ENCODE measurements at regions not wholly inside any gene's neighbourhood (a gene's known extent, or its start where the extent isn't known, plus 50 kb on each side); places are given as distances from the start of the nearest gene placed in this dataset.

- WGBS, 2 donors = 85 to 87% methylated on average over 20 of the region's 20 CpGs
- Histone ChIP-seq H3K9me3 (no peaks in the 10 kb centered on the region), H3K36me3 (no peaks in the 10 kb centered on the region), H3K4me1 (peaks cover 0 to 8% (median 0%) of the 10 kb centered on the region in 4 donors), H3K4me3 (no peak overlapping the region), H3K27me3 (no peaks in the 10 kb centered on the region), H3K27ac (no peak overlapping the region)
- no peak for TF ChIP-seq CTCF (IDR thresholded peaks at IDR 0.05)
- no peak for TF ChIP-seq POLR2AphosphoS5 (IDR thresholded peaks at IDR 0.05)
- no peak for TF ChIP-seq EP300 (IDR thresholded peaks at IDR 0.05)
- no peak for TF ChIP-seq POLR2A (IDR thresholded peaks at IDR 0.05)
- ATAC-seq (ENCODE audit: low FRiP score in 2 of 2) (no peak), DNase-seq (no peak)
Observed at GRCh38 chr1:213727853-213728592, 259.8 kb upstream of the PROX1 start.

DNA sequence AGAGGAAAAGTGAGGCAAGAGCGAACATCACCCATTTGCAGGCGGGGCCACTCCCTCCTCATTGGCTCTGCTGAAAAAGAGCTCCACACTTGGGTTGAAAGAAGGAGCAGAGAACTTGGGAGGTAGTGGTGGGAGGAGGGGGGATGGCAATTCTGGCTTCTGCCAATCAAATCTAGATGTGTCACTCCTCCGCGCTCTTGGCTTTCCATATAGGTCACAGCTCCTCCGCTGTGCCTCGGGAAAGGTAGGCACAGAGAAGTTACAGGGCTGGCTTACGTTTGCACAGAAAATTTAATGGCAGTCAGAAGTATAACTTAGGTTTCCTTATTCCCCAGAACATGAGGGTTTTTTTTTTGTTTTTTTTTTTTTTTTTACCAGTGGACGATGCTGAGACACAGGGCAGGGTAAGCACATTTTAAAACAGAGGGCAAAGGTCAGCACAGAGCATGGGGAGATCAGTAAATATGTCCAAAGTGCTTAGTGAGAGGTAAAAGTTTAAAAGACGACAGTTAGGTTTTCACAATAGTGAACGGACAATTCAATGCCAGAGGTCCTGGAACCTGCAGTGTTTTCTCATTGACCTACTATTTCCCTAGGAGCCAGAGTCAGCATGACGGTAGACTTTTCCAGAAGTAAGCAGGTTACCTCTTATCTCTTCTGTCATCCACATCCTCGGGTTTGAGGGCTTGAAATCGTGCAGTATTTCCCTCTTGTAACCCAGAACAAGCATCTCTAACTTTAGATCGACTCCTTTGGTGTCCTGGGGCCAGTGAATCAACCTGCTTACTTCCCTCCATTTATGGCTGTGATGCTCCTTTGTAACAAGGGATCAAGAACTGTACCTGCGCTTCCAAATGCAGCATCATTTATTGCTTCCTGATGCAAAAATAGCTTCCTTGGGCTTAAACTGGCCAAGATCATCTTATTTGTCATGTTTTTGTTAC lies 258.9 kb upstream of the PROX1 start:
- no peak for ATAC-seq (ENCODE audit: low FRiP score in 2 of 2)
- no peaks in the 10 kb centered on the region for H3K36me3 ChIP-seq
- H3K9me3 ChIP-seq = no peaks in the 10 kb centered on the region
- H3K4me1 ChIP-seq = peaks cover 0 to 8% (median 0%) of the 10 kb centered on the region in 4 donors
- WGBS, 2 donors = 83 to 86% methylated on average over 15 of the region's 15 CpGs
- TF ChIP-seq CTCF (IDR thresholded peaks at IDR 0.05) (no peak), POLR2AphosphoS5 (IDR thresholded peaks at IDR 0.05) (no peak), POLR2A (IDR thresholded peaks at IDR 0.05) (no peak), EP300 (IDR thresholded peaks at IDR 0.05) (no peak)
- no peak overlapping the region for H3K4me3 ChIP-seq
- H3K27me3 ChIP-seq = no peaks in the 10 kb centered on the region
- no peak overlapping the region for H3K27ac ChIP-seq
- DNase-seq = no peak

DNA sequence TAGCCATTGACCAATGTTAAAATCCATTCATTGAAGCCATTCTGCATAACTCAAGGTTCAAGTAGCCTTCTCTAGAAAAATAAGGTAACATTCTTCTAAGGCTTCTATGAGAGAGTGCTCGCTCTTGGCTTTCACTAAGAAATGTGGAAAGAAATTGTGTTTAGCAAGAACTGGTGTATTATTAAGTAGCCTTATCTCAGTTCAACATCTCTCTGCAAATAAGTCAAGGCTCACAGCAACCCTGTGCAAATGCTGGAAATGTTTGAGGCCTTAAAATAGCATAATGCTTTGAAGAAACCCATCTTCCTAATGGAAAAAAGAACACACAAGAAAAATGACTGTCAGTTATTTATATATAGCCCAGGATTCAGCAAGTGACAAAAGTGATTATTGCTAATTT lies 254.1 kb upstream of the PROX1 start:
- no peaks in the 10 kb centered on the region for H3K36me3 ChIP-seq
- peak in 1 of 2 donors; percentile 87 for ATAC-seq (ENCODE audit: low FRiP score in 2 of 2)

DNA sequence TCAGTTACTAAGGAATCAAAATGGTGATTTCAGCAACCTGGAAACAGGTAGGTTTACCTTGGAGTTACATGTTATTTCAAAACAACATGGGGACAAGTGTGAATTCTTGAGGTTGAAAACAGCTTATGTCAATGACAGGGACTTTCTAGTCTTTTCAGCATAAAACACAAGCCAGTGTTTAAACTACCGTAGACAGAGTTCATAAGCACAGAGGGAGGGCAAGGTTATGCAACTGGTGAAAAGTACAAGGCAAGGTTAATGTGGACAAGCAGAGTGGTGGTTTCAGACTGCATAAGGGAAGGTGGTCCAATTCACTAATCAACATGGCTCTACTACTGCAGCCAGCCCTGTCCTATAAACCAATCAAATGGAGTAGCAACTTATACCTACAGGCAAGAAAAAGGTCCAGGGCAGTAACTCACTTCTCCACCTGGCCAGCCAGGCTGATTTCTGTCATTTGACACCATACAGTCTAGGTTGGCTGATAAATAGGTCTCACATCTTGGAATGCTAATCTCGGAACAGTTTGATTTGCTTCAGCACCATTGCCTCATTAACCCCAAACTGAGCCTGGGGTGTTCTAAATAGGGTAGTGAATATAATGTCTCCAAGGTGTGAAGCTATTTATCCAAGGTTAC lies 250.3 kb upstream of the PROX1 start:
- Histone ChIP-seq H3K27ac (no peak overlapping the region), H3K4me1 (no peaks in the 10 kb centered on the region), H3K9me3 (no peaks in the 10 kb centered on the region), H3K4me3 (no peak overlapping the region), H3K36me3 (no peaks in the 10 kb centered on the region), H3K27me3 (no peaks in the 10 kb centered on the region)
- WGBS, 2 donors = 67 to 71% methylated on average over 2 of the region's 2 CpGs
- no peak for DNase-seq
- TF ChIP-seq EP300 (IDR thresholded peaks at IDR 0.05) (no peak), POLR2A (IDR thresholded peaks at IDR 0.05) (no peak), POLR2AphosphoS5 (IDR thresholded peaks at IDR 0.05) (no peak), CTCF (IDR thresholded peaks at IDR 0.05) (no peak)
- no peak for ATAC-seq (ENCODE audit: low FRiP score in 2 of 2)

More for the DNA sequence above, 254.1 kb upstream of the PROX1 start:
- 61 to 78% methylated on average over 1 of the region's 1 CpG for WGBS, 2 donors
- Histone ChIP-seq H3K4me1 (no peaks in the 10 kb centered on the region), H3K4me3 (no peak overlapping the region), H3K9me3 (no peaks in the 10 kb centered on the region), H3K27me3 (no peaks in the 10 kb centered on the region), H3K27ac (no peak overlapping the region)
- TF ChIP-seq EP300 (IDR thresholded peaks at IDR 0.05) = no peak
- no peak for DNase-seq

- no peak for DNase-seq
- H3K9me3 ChIP-seq = no peaks in the 10 kb centered on the region
- 82 to 91% methylated on average over 2 of the region's 2 CpGs for WGBS, 2 donors
Observed at GRCh38 chr1:213738658-213739057, 249.1 kb upstream of the PROX1 start.

More at GRCh38 chr1:213738658-213739057, 249.1 kb upstream of the PROX1 start:
- TF ChIP-seq CTCF (IDR thresholded peaks at IDR 0.05) (no peak), POLR2AphosphoS5 (IDR thresholded peaks at IDR 0.05) (no peak), POLR2A (IDR thresholded peaks at IDR 0.05) (no peak), EP300 (IDR thresholded peaks at IDR 0.05) (no peak)
- Histone ChIP-seq H3K4me1 (no peaks in the 10 kb centered on the region), H3K27me3 (no peaks in the 10 kb centered on the region), H3K27ac (no peak overlapping the region), H3K36me3 (no peaks in the 10 kb centered on the region), H3K4me3 (no peak overlapping the region)
- no peak for ATAC-seq (ENCODE audit: low FRiP score in 2 of 2)
